ENCODE measurements at regions not wholly inside any gene's neighbourhood (a gene's known extent, or its start where the extent isn't known, plus 50 kb on each side); places are given as distances from the start of the nearest gene placed in this dataset.
A peak's percentile ranks its signal among the peaks of the same experiment; 100 is the strongest.

DNA sequence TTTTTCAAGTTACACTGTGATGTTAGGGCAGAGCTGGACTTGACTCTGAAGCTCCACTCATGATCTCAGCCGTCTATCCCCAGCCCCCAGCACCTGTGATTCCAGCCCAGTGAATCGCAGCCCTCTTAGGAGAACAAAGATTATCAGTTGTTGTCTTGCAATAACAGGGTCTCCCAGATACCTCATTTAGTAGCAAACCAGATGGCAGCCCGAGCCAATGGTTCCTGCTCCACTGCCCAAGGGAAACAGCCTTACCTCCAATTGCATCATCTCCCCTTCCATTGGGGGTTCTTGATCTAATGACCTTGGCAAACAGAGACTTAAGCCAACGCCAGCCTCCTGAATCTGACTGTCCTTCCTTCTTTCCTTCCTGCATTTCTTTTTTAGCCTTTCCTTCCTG lies 371.2 kb downstream of the BCL11B start:
- no peak overlapping the region for H2BK12ac ChIP-seq (ENCODE audit: low read length)
- H3K36me3 ChIP-seq (replicated peaks in 1 of 2; ENCODE audit: control insufficient read depth in 2 of 2, insufficient read depth in 2 of 2, low read length in 2 of 2), result no peaks in the 10 kb centered on the region
- H3K4me1 ChIP-seq (ENCODE audit: control insufficient read depth in 2 of 2, insufficient read depth in 1 of 2, low read depth in 1 of 2, low read length in 2 of 2), result peaks cover 0 to 3% of the 10 kb centered on the region in 2 donors
- H2AFZ ChIP-seq (ENCODE audit: low read length), result no peak overlapping the region
- no peak overlapping the region for H3K23ac ChIP-seq (ENCODE audit: low read depth, low read length, poor library complexity)
- no peak overlapping the region for H3K4me2 ChIP-seq (ENCODE audit: insufficient read depth, low read length, poor library complexity, severe bottlenecking)
- no peak overlapping the region for H3K9ac ChIP-seq (ENCODE audit: low read depth, low read length, poor library complexity)
- no peak overlapping the region for H2BK120ac ChIP-seq (ENCODE audit: low read depth, low read length)
- no peak overlapping the region for H3K18ac ChIP-seq (ENCODE audit: low read length)
- H4K91ac ChIP-seq (ENCODE audit: low read depth, low read length, poor library complexity), result no peak overlapping the region
- no peaks in the 10 kb centered on the region for H3K79me1 ChIP-seq (ENCODE audit: low read depth, low read length)
- WGBS, 2 donors (ENCODE audit: extremely low coverage in 2 of 2, insufficient read length in 2 of 2, insufficient replicate concordance in 1 of 2), result no CpG with 5 or more reads among the region's 4 CpGs
- no peak overlapping the region for H3K27ac ChIP-seq (replicated peaks; ENCODE audit: low read length)
- no peak overlapping the region for H3K14ac ChIP-seq (ENCODE audit: low read length)
- no peak overlapping the region for H3K4me3 ChIP-seq (ENCODE audit: low read length in 2 of 2)
- H2BK15ac ChIP-seq (ENCODE audit: low read length), result no peak overlapping the region
- H4K8ac ChIP-seq (ENCODE audit: low read depth, low read length), result no peak overlapping the region
- no peak overlapping the region for H2BK5ac ChIP-seq (ENCODE audit: low read length)
- no peaks in the 10 kb centered on the region for H3K27me3 ChIP-seq (ENCODE audit: control insufficient read depth in 3 of 3, insufficient read depth in 3 of 3, low read depth in 1 of 3, low read length in 3 of 3)
- no peak for DNase-seq (ENCODE audit: low spot score)
- no peaks in the 10 kb centered on the region for H3K9me3 ChIP-seq (replicated peaks in 1 of 2; ENCODE audit: control insufficient read depth in 2 of 2, insufficient read depth in 1 of 2, low read depth in 1 of 2, low read length in 2 of 2)
- H3K4ac ChIP-seq (ENCODE audit: low read length), result no peak overlapping the region
- H2AK5ac ChIP-seq (ENCODE audit: low read depth, low read length), result no peak overlapping the region

DNA sequence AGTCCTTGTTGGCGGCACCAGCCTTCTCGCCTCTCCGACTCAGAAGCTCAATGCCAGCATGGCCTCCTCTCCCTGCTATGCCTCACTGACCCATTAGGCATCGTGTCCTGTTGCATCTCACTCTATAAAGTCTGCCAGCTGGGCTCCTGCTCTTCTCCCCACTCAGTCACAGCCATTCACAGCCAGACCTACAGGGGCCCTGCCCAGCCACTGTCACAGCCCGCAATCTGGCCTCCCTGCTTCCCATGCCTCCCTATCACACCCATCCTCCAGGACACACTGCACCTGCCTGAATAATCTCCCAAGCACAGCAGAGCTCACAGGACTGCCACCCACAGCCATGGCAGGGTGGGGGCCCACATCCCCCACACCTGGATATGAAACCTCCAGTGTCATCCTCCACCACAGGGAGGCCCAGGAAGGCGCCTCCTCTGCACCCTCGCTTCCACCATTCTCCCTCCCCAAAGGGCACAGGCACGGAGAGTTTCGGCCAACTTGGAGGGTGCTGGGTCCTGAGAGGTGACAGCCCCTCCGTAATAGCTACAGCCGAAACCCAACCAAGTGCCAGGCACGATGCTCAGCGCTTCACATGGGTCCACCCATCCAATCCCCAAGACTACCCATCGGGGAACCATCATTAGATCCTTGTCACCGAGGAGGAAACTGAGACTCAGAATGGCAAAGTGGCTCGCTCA lies 370.3 kb downstream of the BCL11B start:
- H3K36me3 ChIP-seq (replicated peaks in 1 of 2; ENCODE audit: control insufficient read depth in 2 of 2, insufficient read depth in 2 of 2, low read length in 2 of 2), result no peaks in the 10 kb centered on the region
- H3K23ac ChIP-seq (ENCODE audit: low read depth, low read length, poor library complexity), result no peak overlapping the region
- peak overlapping the region; percentile 75 for H2BK12ac ChIP-seq (ENCODE audit: low read length)
- no peak overlapping the region for H3K4ac ChIP-seq (ENCODE audit: low read length)
- H2AFZ ChIP-seq (ENCODE audit: low read length), result no peak overlapping the region
- H2BK5ac ChIP-seq (ENCODE audit: low read length), result no peak overlapping the region
- H3K4me2 ChIP-seq (ENCODE audit: insufficient read depth, low read length, poor library complexity, severe bottlenecking), result no peak overlapping the region
- no peak for DNase-seq (ENCODE audit: low spot score)
- no peaks in the 10 kb centered on the region for H3K79me1 ChIP-seq (ENCODE audit: low read depth, low read length)
- H3K27ac ChIP-seq (replicated peaks; ENCODE audit: low read length), result no peak overlapping the region
- no peaks in the 10 kb centered on the region for H3K9me3 ChIP-seq (replicated peaks in 1 of 2; ENCODE audit: control insufficient read depth in 2 of 2, insufficient read depth in 1 of 2, low read depth in 1 of 2, low read length in 2 of 2)
- H3K4me3 ChIP-seq (ENCODE audit: low read length in 2 of 2), result no peak overlapping the region
- H2AK5ac ChIP-seq (ENCODE audit: low read depth, low read length), result peak overlapping the region; percentile 81
- no peak overlapping the region for H3K9ac ChIP-seq (ENCODE audit: low read depth, low read length, poor library complexity)
- peak overlapping the region; percentile 62 for H3K18ac ChIP-seq (ENCODE audit: low read length)
- peaks cover 0 to 6% (median 0%) of the 10 kb centered on the region in 3 experiments for H3K27me3 ChIP-seq (ENCODE audit: control insufficient read depth in 3 of 3, insufficient read depth in 3 of 3, low read depth in 1 of 3, low read length in 3 of 3)
- H3K4me1 ChIP-seq (ENCODE audit: control insufficient read depth in 2 of 2, insufficient read depth in 1 of 2, low read depth in 1 of 2, low read length in 2 of 2), result peaks cover 0 to 3% of the 10 kb centered on the region in 2 donors
- no peak overlapping the region for H3K14ac ChIP-seq (ENCODE audit: low read length)
- no peak overlapping the region for H4K8ac ChIP-seq (ENCODE audit: low read depth, low read length)
- H4K91ac ChIP-seq (ENCODE audit: low read depth, low read length, poor library complexity), result no peak overlapping the region
- no CpG with 5 or more reads among the region's 16 CpGs for WGBS, 2 donors (ENCODE audit: extremely low coverage in 2 of 2, insufficient read length in 2 of 2, insufficient replicate concordance in 1 of 2)
- H2BK15ac ChIP-seq (ENCODE audit: low read length), result no peak overlapping the region
- no peak overlapping the region for H2BK120ac ChIP-seq (ENCODE audit: low read depth, low read length)

DNA sequence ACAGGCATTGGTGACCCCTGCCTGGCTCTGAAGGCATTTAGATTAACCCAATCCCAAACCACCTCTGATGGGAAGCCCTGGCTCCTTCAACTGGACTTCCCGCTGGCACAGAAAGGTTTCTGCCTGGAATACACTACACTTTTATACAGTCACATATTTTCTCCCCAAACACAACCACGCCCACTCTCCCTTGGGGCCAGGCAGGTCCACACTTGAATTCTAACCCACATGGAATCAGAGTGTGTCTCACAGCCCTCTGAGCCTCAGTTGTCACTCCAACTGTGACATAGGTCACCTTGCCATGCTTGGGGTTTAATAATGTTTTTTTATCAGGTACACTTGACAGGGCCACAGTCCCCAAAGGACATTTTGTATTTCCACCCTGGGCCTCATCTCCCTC lies 368.6 kb downstream of the BCL11B start:
- Histone ChIP-seq H4K91ac (ENCODE audit: low read depth, low read length, poor library complexity) (no peak overlapping the region), H3K4ac (ENCODE audit: low read length) (no peak overlapping the region), H3K4me3 (ENCODE audit: low read length in 2 of 2) (no peak overlapping the region), H3K23ac (ENCODE audit: low read depth, low read length, poor library complexity) (no peak overlapping the region), H3K4me1 (ENCODE audit: control insufficient read depth in 2 of 2, insufficient read depth in 1 of 2, low read depth in 1 of 2, low read length in 2 of 2) (peaks cover 0 to 6% of the 10 kb centered on the region in 2 donors), H3K27ac (replicated peaks; ENCODE audit: low read length) (no peak overlapping the region), H3K14ac (ENCODE audit: low read length) (no peak overlapping the region), H3K36me3 (replicated peaks in 1 of 2; ENCODE audit: control insufficient read depth in 2 of 2, insufficient read depth in 2 of 2, low read length in 2 of 2) (no peaks in the 10 kb centered on the region), H3K4me2 (ENCODE audit: insufficient read depth, low read length, poor library complexity, severe bottlenecking) (no peak overlapping the region), H3K27me3 (ENCODE audit: control insufficient read depth in 3 of 3, insufficient read depth in 3 of 3, low read depth in 1 of 3, low read length in 3 of 3) (peaks cover 0 to 13% (median 0%) of the 10 kb centered on the region in 3 experiments), H3K9me3 (replicated peaks in 1 of 2; ENCODE audit: control insufficient read depth in 2 of 2, insufficient read depth in 1 of 2, low read depth in 1 of 2, low read length in 2 of 2) (no peaks in the 10 kb centered on the region), H3K79me1 (ENCODE audit: low read depth, low read length) (no peaks in the 10 kb centered on the region), H2BK15ac (ENCODE audit: low read length) (no peak overlapping the region), H2AFZ (ENCODE audit: low read length) (no peak overlapping the region), H3K9ac (ENCODE audit: low read depth, low read length, poor library complexity) (no peak overlapping the region), H2BK12ac (ENCODE audit: low read length) (no peak overlapping the region), H2BK120ac (ENCODE audit: low read depth, low read length) (no peak overlapping the region), H2BK5ac (ENCODE audit: low read length) (no peak overlapping the region), H3K18ac (ENCODE audit: low read length) (no peak overlapping the region), H2AK5ac (ENCODE audit: low read depth, low read length) (no peak overlapping the region), H4K8ac (ENCODE audit: low read depth, low read length) (no peak overlapping the region)
- no CpG with 5 or more reads among the region's 2 CpGs for WGBS, 2 donors (ENCODE audit: extremely low coverage in 2 of 2, insufficient read length in 2 of 2, insufficient replicate concordance in 1 of 2)
- DNase-seq (ENCODE audit: low spot score), result no peak

DNA sequence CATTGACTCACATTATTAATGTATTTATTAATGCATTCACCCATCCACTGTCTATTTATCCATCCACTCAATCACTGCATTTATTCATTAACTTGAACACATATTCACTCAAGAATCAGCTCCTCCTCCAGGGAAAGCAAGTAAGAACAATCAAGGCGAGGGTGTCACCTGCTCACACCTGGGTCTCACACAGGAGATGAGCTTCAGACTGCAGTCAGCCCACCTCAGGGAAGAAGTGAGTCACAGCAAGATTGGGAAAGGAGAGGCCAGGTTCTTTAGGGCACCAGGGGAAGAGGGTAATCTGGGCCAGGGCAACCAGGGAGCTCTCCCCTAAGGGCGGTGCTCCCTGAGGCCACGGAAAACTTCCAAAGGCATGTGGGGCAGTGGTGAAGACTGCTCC lies 367.3 kb downstream of the BCL11B start:
- no peak overlapping the region for H2BK15ac ChIP-seq (ENCODE audit: low read length)
- no CpG with 5 or more reads among the region's 3 CpGs for WGBS, 2 donors (ENCODE audit: extremely low coverage in 2 of 2, insufficient read length in 2 of 2, insufficient replicate concordance in 1 of 2)
- no peak overlapping the region for H3K23ac ChIP-seq (ENCODE audit: low read depth, low read length, poor library complexity)
- H3K14ac ChIP-seq (ENCODE audit: low read length), result no peak overlapping the region
- H3K27me3 ChIP-seq (ENCODE audit: control insufficient read depth in 3 of 3, insufficient read depth in 3 of 3, low read depth in 1 of 3, low read length in 3 of 3), result peaks cover 0 to 13% (median 0%) of the 10 kb centered on the region in 3 experiments
- H3K36me3 ChIP-seq (replicated peaks in 1 of 2; ENCODE audit: control insufficient read depth in 2 of 2, insufficient read depth in 2 of 2, low read length in 2 of 2), result no peaks in the 10 kb centered on the region
- H3K4me3 ChIP-seq (ENCODE audit: low read length in 2 of 2), result no peak overlapping the region
- H2AK5ac ChIP-seq (ENCODE audit: low read depth, low read length), result peak overlapping the region; percentile 60
- H3K4me2 ChIP-seq (ENCODE audit: insufficient read depth, low read length, poor library complexity, severe bottlenecking), result no peak overlapping the region
- no peak overlapping the region for H2AFZ ChIP-seq (ENCODE audit: low read length)
- no peak overlapping the region for H4K8ac ChIP-seq (ENCODE audit: low read depth, low read length)
- peaks cover 0 to 6% of the 10 kb centered on the region in 2 donors for H3K4me1 ChIP-seq (ENCODE audit: control insufficient read depth in 2 of 2, insufficient read depth in 1 of 2, low read depth in 1 of 2, low read length in 2 of 2)
- no peak for DNase-seq (ENCODE audit: low spot score)
- H2BK5ac ChIP-seq (ENCODE audit: low read length), result no peak overlapping the region
- no peak overlapping the region for H3K4ac ChIP-seq (ENCODE audit: low read length)
- H2BK12ac ChIP-seq (ENCODE audit: low read length), result no peak overlapping the region
- H3K9me3 ChIP-seq (replicated peaks in 1 of 2; ENCODE audit: control insufficient read depth in 2 of 2, insufficient read depth in 1 of 2, low read depth in 1 of 2, low read length in 2 of 2), result no peaks in the 10 kb centered on the region
- no peak overlapping the region for H3K9ac ChIP-seq (ENCODE audit: low read depth, low read length, poor library complexity)
- peak overlapping the region; percentile 85 for H3K18ac ChIP-seq (ENCODE audit: low read length)
- H2BK120ac ChIP-seq (ENCODE audit: low read depth, low read length), result no peak overlapping the region
- H4K91ac ChIP-seq (ENCODE audit: low read depth, low read length, poor library complexity), result no peak overlapping the region
- no peak overlapping the region for H3K27ac ChIP-seq (replicated peaks; ENCODE audit: low read length)
- no peaks in the 10 kb centered on the region for H3K79me1 ChIP-seq (ENCODE audit: low read depth, low read length)
